ENCODE measurements at regions not wholly inside any gene's neighbourhood (a gene's known extent, or its start where the extent isn't known, plus 50 kb on each side); places are given as distances from the start of the nearest gene placed in this dataset.

DNA sequence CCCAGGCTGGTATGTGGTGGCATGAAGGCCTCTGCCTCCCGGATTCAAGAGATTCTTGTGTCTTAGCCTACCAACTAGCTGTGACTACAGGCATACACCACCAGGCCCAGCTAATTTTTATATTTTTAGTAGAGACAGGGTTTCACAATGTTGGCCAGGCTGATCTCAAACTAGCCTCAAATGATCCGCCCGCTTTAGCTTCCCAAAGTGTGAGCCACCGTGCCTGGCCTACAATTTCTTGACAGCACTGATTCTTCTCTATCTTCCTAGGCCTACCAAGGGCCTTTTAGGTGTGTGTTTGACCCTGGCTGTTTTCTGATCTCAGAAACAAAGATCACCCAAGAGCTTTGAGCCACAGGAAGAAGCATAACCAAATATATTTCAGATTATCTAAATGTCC is 540.8 kb upstream of the ADAMTS5 start:
- no peak for ATAC-seq
- Mint-ChIP-seq H3K4me1 (no peaks in the 10 kb centered on the region), H3K27ac (no peak overlapping the region)

DNA sequence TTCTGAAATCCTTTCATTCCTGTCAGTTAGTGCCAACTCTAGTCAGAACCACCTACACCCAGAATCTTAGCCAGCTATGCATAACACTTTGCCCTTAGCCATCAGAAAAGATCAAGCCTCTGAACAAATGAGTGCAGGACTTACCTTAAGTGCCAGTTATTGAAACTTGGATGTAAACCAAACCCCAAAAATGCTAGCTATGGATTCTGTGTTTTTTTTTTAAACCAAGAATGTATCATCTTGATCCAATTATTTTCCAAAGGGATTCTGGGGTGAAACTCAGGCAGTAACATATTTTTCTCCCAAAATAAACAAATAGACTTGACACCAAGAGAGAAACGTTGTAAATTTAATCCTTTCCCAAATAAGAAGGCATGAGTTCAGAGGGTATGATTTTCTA is 538.6 kb upstream of the ADAMTS5 start:
- Mint-ChIP-seq H3K27ac (no peak overlapping the region), H3K27me3 (no peaks in the 10 kb centered on the region), H3K4me3 (no peak overlapping the region), H3K9me3 (ENCODE audit: low read depth) (peaks cover 2% of the 10 kb centered on the region), H3K4me1 (no peaks in the 10 kb centered on the region), H3K36me3 (no peaks in the 10 kb centered on the region)
- CTCF ChIA-PET, result no interaction called here
- no peak for ATAC-seq
- DNase-seq, result no peak

More for the DNA sequence above, 540.8 kb upstream of the ADAMTS5 start:
- H3K27me3 Mint-ChIP-seq, result no peaks in the 10 kb centered on the region
- H3K36me3 Mint-ChIP-seq, result no peaks in the 10 kb centered on the region
- peaks cover 6% of the 10 kb centered on the region for H3K9me3 Mint-ChIP-seq (ENCODE audit: low read depth)
- DNase-seq, result no peak
- CTCF ChIA-PET, result no interaction called here
- no peak overlapping the region for H3K4me3 Mint-ChIP-seq

DNA sequence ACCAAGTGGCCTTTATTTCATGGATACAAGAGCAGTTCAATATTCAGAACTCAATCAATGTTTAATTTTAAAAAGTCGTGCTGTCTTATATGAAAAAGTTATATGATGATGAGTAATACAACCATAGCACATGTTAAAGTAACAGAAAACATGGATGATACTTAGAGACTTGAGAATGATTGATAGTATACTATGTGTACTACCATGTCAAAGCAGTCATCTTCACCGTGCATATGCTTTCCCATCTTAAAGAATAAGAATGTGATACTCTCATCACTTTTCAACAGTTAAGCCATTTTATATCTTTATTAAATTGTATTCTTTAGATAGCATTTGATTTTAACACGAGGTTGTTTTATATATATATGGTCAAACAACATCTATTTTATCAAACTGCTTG is 535.9 kb upstream of the ADAMTS5 start:
- H3K4me3 Mint-ChIP-seq, result no peak overlapping the region
- no peaks in the 10 kb centered on the region for H3K4me1 Mint-ChIP-seq
- CTCF ChIA-PET, result no interaction called here
- H3K27me3 Mint-ChIP-seq, result no peaks in the 10 kb centered on the region
- no peaks in the 10 kb centered on the region for H3K36me3 Mint-ChIP-seq
- no peak overlapping the region for H3K27ac Mint-ChIP-seq
- ATAC-seq (no peak), DNase-seq (no peak)
- H3K9me3 Mint-ChIP-seq (ENCODE audit: low read depth), result peaks cover 2% of the 10 kb centered on the region

DNA sequence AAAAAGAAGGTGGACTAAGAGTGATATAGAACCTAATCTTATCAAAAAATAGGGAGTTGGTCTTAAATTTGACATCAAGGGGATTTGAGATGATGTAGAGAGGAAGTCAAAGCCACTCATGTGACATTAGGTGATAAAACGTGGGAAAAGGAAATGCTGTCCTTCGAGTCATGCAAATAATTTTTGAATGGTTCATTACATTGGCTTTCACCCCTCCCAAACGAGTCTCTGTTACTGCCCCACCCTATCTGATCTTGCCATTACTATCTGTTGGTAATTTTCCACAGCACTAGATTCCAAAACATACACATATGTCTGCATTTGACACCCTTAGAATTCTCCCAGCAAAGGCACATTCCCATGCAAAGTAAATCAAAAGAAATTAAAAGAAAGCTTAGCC is 531.1 kb upstream of the ADAMTS5 start:
- Mint-ChIP-seq H3K4me3 (no peak overlapping the region), H3K9me3 (ENCODE audit: low read depth) (no peaks in the 10 kb centered on the region), H3K27me3 (no peaks in the 10 kb centered on the region), H3K27ac (no peak overlapping the region), H3K36me3 (no peaks in the 10 kb centered on the region), H3K4me1 (no peaks in the 10 kb centered on the region)
- CTCF ChIA-PET, result no interaction called here
- no peak for DNase-seq
- no peak for ATAC-seq

DNA sequence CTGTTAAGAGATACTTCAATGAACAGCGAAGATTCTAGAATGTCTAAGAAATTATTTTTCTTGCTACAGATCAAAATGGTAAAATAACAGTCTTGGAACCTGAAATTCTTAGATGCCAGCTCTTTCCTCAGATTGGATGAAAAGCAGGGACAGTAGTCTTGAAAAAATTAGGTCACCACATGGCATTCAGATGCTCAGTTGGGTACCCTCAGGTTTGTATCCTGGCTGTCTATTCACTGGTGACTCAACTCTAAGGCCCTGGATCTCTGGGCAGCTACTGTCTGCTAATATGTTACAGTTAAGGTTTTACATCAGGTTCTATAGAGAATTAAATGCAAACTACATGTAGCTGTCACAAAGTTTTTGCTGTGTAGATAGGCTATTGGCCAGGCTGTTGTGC is 528.9 kb upstream of the ADAMTS5 start:
- H3K4me1 Mint-ChIP-seq, result no peaks in the 10 kb centered on the region
- no peaks in the 10 kb centered on the region for H3K36me3 Mint-ChIP-seq
- no peak for ATAC-seq
- no peak overlapping the region for H3K4me3 Mint-ChIP-seq
- H3K9me3 Mint-ChIP-seq (ENCODE audit: low read depth), result no peaks in the 10 kb centered on the region
- no peak for DNase-seq
- H3K27me3 Mint-ChIP-seq, result no peaks in the 10 kb centered on the region
- CTCF ChIA-PET, result no interaction called here
- no peak overlapping the region for H3K27ac Mint-ChIP-seq

DNA sequence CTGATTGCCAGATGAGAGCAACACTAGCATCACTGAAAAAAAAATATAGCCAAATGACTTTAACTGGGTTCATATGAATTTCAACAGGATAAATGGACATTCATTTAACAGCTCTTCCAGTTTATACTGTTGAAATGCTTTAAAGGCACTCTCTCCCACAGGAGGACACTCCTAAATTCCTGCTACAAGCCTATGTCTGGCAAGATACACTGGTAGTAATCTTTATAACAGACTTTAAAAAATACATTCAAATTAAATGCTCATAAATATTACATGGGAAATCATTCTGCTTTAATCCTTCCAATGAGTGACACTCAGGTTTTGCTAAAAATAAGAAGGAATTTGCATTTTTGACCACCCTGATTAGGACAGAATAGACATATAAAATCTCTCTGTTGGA is 526.7 kb upstream of the ADAMTS5 start:
- H3K36me3 Mint-ChIP-seq, result no peaks in the 10 kb centered on the region
- no peaks in the 10 kb centered on the region for H3K27me3 Mint-ChIP-seq
- ATAC-seq (no peak), DNase-seq (no peak)
- H3K4me3 Mint-ChIP-seq, result no peak overlapping the region
- H3K9me3 Mint-ChIP-seq (ENCODE audit: low read depth), result no peaks in the 10 kb centered on the region
- H3K27ac Mint-ChIP-seq, result no peak overlapping the region
- CTCF ChIA-PET, result no interaction called here
- H3K4me1 Mint-ChIP-seq, result no peaks in the 10 kb centered on the region

DNA sequence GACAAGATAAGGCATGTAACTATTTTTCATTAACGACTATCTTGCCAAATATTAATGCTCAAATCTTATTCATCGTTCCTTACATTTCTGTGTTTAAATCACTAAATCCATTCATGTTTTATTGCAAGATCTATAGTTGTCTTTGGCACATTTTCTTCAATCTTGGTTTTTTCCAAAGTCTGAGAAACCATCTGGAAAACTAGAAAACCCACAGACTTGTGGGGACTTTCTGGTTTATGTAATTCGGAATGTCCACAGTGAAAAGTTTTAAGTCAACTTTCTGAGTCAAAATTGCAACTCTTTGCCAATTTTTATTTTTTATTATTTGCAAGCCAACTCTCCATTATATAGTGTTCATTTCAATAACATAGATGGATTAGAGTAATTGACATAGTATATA is 520.8 kb upstream of the ADAMTS5 start:
- Mint-ChIP-seq H3K4me3 (no peak overlapping the region), H3K36me3 (no peaks in the 10 kb centered on the region), H3K27ac (no peak overlapping the region), H3K4me1 (no peaks in the 10 kb centered on the region), H3K9me3 (ENCODE audit: low read depth) (no peaks in the 10 kb centered on the region), H3K27me3 (no peaks in the 10 kb centered on the region)
- DNase-seq (no peak), ATAC-seq (no peak)
- CTCF ChIA-PET, result no interaction called here

DNA sequence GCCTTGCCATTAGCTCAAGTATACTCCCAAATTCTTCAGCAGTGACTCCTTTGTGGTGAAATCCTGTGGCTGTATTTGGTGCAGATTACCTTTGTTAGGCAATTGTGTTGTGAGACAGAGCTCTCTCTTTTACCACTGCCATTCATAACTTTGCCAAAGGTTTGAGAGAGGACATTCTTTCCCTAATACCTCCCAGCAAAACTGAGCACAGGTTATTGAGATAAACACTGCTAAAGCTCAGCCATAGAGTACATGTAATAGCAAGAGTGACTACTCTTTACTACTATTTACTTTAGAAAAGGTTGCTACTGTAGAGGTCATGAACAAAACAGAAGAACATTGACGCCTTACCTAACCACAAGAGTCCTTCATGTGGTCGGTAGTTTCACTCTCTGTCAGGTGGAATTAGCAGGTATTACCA is 514.0 kb upstream of the ADAMTS5 start:
- DNase-seq, result no peak
- no peaks in the 10 kb centered on the region for H3K4me1 Mint-ChIP-seq
- H3K27ac Mint-ChIP-seq, result no peak overlapping the region
- no peak for ATAC-seq
- no peaks in the 10 kb centered on the region for H3K27me3 Mint-ChIP-seq
- CTCF ChIA-PET, result no interaction called here
- no peaks in the 10 kb centered on the region for H3K36me3 Mint-ChIP-seq
- peaks cover 2% of the 10 kb centered on the region for H3K9me3 Mint-ChIP-seq (ENCODE audit: low read depth)
- no peak overlapping the region for H3K4me3 Mint-ChIP-seq

DNA sequence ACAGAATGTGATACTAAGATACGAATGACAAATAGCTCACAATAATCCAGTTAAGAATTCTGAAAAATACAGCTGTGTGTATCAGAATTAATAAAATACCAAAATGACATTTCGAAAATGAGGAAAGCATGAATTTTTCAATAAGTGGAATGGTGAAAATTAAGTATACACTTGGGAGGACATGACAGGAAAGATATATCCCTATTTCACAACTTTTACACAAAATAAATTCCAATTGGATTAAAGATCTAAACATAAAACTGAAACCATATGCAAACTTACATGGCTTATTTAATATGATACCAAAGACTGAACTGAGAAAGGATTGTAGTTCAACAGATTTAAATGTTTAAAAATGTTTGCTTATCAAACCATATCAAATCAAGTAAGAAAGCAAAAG is 510.4 kb upstream of the ADAMTS5 start:
- CTCF ChIA-PET, result no interaction called here
- Mint-ChIP-seq H3K4me3 (no peak overlapping the region), H3K27ac (no peak overlapping the region), H3K36me3 (no peaks in the 10 kb centered on the region), H3K9me3 (ENCODE audit: low read depth) (peaks cover 2% of the 10 kb centered on the region), H3K4me1 (no peaks in the 10 kb centered on the region), H3K27me3 (no peaks in the 10 kb centered on the region)
- DNase-seq (no peak), ATAC-seq (no peak)

DNA sequence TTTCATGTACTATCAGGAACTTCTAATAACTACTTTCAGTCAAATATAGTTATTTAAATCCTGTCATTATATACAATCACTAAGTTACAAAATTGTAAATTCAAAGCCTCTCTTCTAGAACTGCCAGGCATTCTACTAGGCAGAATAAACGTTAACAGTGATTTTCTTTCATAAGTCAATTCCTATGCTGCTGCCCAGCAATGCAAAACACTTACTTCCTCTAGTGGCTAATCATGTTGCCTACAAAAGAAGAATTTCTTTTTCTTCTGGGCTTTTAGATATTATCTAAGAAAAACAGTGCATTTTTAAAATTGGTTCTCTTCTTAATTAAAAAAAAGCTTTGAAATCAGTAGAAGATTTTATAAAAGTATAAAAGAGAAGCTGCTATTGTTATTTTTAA is 509.8 kb upstream of the ADAMTS5 start:
- no peak for ATAC-seq
- H3K4me3 Mint-ChIP-seq, result no peak overlapping the region
- no peaks in the 10 kb centered on the region for H3K9me3 Mint-ChIP-seq (ENCODE audit: low read depth)
- DNase-seq, result no peak
- CTCF ChIA-PET, result no interaction called here
- no peaks in the 10 kb centered on the region for H3K36me3 Mint-ChIP-seq
- H3K27me3 Mint-ChIP-seq, result no peaks in the 10 kb centered on the region
- no peaks in the 10 kb centered on the region for H3K4me1 Mint-ChIP-seq
- H3K27ac Mint-ChIP-seq, result no peak overlapping the region

DNA sequence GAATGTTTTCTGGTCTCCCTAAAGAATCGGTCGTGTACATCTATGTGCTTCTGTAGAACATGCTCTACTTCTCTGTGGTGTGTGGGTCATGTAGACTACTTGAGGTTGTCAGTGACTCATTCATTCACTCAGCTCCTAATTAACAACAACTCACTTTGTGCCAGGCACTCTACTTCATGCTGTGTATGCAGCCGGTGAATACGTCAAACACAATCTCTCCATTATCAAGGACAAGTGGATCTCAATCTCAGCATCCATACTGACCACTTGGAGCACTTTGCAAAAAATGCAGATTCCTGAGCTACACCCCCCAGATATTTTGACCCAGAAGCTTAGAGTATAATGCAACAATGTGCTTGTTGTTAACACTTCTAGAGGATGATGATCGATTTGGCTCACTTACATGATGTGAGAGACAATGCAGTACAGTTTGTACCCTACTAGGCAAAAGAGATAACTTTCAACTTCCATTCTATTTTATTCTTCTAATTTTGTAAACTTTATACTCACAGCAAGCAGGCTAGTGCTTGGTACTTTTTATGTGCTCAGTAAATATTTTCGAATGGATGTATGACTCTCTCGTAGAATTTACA is 508.6 kb upstream of the ADAMTS5 start:
- Mint-ChIP-seq H3K27me3 (no peaks in the 10 kb centered on the region), H3K4me3 (no peak overlapping the region), H3K36me3 (no peaks in the 10 kb centered on the region), H3K4me1 (no peaks in the 10 kb centered on the region), H3K9me3 (ENCODE audit: low read depth) (peaks cover 4% of the 10 kb centered on the region), H3K27ac (no peak overlapping the region)
- ATAC-seq (no peak), DNase-seq (no peak)
- CTCF ChIA-PET, result no interaction called here

DNA sequence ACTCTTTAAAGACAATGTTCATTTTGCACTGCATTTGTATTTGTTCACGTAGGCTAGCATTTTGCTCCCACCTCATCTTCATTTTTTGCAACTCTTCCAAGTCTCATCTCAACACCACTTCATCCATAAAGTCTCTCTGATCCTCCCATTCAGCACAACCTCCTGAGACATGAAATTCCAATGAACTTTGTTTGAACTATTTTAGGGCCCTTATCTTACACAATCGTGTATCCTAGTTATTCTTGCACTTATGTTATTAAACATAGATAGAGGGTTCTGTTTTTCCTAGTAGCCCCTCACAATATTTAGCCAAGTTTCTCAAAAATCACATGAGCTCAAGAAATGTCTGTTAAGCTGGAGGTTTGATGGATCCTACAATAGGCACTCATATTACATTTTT is 500.5 kb upstream of the ADAMTS5 start:
- DNase-seq, result no peak
- Mint-ChIP-seq H3K4me3 (no peak overlapping the region), H3K27me3 (no peaks in the 10 kb centered on the region), H3K4me1 (no peaks in the 10 kb centered on the region), H3K27ac (no peak overlapping the region), H3K9me3 (ENCODE audit: low read depth) (peaks cover 10% of the 10 kb centered on the region), H3K36me3 (no peaks in the 10 kb centered on the region)
- CTCF ChIA-PET, result no interaction called here
- ATAC-seq, result no peak

DNA sequence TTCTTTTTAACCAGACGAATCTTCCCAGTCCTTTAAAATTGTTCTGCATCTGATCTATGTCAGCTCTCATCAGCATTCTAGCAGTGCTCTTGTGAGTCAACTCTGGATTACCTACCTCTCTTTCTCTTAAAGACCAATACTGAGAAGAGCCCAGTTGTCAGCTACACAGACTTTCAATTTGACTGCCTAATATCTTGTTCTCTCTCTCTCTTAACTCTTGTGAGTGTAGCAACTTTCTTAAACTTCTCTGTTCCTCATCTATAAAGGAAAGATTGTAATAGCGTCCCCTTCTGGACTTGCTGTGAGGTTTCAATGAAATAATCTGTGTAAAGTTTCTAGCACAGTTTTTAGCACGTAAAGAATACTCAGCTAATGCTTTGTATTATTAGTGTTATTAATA is 499.3 kb upstream of the ADAMTS5 start:
- no peaks in the 10 kb centered on the region for H3K36me3 Mint-ChIP-seq
- peaks cover 7% of the 10 kb centered on the region for H3K9me3 Mint-ChIP-seq (ENCODE audit: low read depth)
- no peaks in the 10 kb centered on the region for H3K27me3 Mint-ChIP-seq
- DNase-seq (no peak), ATAC-seq (no peak)
- no peak overlapping the region for H3K4me3 Mint-ChIP-seq
- H3K27ac Mint-ChIP-seq, result no peak overlapping the region
- CTCF ChIA-PET, result no interaction called here
- H3K4me1 Mint-ChIP-seq, result no peaks in the 10 kb centered on the region

DNA sequence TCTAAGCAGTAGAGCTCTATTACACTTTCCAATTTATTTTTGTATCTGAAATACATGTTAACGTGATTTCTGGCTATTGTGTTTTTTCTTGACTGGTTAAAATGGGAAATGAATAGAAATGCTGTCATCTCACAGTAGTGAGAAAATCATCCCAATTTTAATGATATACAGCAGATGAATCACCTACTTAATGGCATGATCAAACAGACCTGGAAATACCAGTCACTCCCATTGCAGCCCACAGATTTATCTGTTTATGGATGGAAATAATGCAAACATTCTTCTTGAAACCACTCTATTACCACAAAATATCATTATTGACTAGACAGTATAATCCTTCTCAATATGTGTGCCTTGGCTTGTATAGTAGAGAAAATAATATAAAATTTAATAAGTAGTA is 497.8 kb upstream of the ADAMTS5 start:
- Mint-ChIP-seq H3K4me3 (no peak overlapping the region), H3K36me3 (no peaks in the 10 kb centered on the region), H3K27me3 (no peaks in the 10 kb centered on the region), H3K4me1 (no peaks in the 10 kb centered on the region), H3K9me3 (ENCODE audit: low read depth) (peaks cover 3% of the 10 kb centered on the region), H3K27ac (no peak overlapping the region)
- CTCF ChIA-PET, result no interaction called here
- no peak for ATAC-seq
- no peak for DNase-seq

DNA sequence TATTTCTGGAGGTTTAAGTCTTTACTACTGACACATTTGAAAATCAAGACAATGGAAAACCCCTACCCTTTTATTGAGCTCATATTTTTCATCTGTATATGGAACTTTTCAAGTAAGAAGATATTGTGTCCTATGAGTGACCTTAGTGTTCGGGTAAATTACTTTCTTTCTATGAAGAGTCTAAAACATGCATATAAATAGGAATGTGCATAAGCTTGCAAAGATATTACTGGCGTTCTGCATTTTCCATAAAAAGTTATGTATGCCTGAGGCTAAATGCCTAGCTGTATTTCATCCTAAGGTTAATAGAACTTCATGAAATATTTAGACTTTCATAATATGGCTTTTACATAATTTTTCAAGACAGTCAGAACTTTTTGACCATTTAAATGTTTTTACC is 495.8 kb upstream of the ADAMTS5 start:
- CTCF ChIA-PET, result no interaction called here
- DNase-seq, result no peak
- Mint-ChIP-seq H3K4me3 (no peak overlapping the region), H3K9me3 (ENCODE audit: low read depth) (peaks cover 3% of the 10 kb centered on the region), H3K4me1 (no peaks in the 10 kb centered on the region), H3K27me3 (no peaks in the 10 kb centered on the region), H3K27ac (no peak overlapping the region), H3K36me3 (no peaks in the 10 kb centered on the region)
- ATAC-seq, result no peak

Measured in activated CD8-positive, alpha-beta memory T cell treated with anti-CD3 and anti-CD28 coated beads, Interleukin-2, amount 10 ng/mL, durations not matched to agents 7 days and 5 days (primary cell).